SK-N-SH (cell line): ENCODE measurements at regions not wholly inside any gene's neighbourhood (a gene's known extent, or its start where the extent isn't known, plus 50 kb on each side); places are given as distances from the start of the nearest gene placed in this dataset.

Experiments
- CTCF ChIA-PET: fragments of 300-600, 350-600 bp; formaldehyde crosslinking; extraction: SDS; loops from one replicate; lab custom pipeline; 2021; lab: Yijun Ruan, JAX
- POLR2A ChIA-PET: fragments of 350-600 bp; sonication (Branson Sonifier 250); formaldehyde crosslinking; extraction: SDS; loops from one replicate; lab custom pipeline; 2020; ENCODE audit warnings: antibody characterized with exemption, inconsistent platforms; lab: Yijun Ruan, JAX
- DNase-seq: peaks from one replicate; pipeline ENCODE4 v3.0.0; 2012
- H2AFZ ChIP-seq: fragments of 200-600 bp; sonication (generic); 2 replicates; pipeline ENCODE4 v1.8.1; 2016; ENCODE audit warnings: antibody characterized with exemption, mild to moderate bottlenecking, low read depth
- H3F3A ChIP-seq: fragments of 200-600 bp; sonication (generic); replicated peaks from 2 replicates; pipeline ENCODE3; 2016; ENCODE audit warnings: antibody characterized with exemption, mild to moderate bottlenecking; ENCODE audit not compliant: insufficient read depth
- H3K27ac ChIP-seq, 2 experiments: fragments of 200-500 bp in 1 of 2; fragments of 200-600 bp in 1 of 2; sonication (Bioruptor generic) in 1 of 2; sonication (generic), shearing (Covaris generic) in 1 of 2; 2 replicates each; pipeline versions ENCODE4 v1.5.1 to v1.6.1; 2014 to 2016; ENCODE audit warnings: low read depth in 2 of 2, inconsistent platforms in 1 of 2, low read length in 1 of 2, mild to moderate bottlenecking in 1 of 2, mixed read lengths in 1 of 2
- H3K27me3 ChIP-seq: fragments of 200-600 bp; sonication (generic), shearing (Covaris generic); 2 replicates; pipeline ENCODE4 v1.6.1; 2016; ENCODE audit warnings: mixed run types; ENCODE audit not compliant: insufficient read depth
- H3K36me3 ChIP-seq, 2 experiments: fragments of 200-500 bp in 1 of 2; fragments of 200-600 bp in 1 of 2; sonication (Bioruptor generic) in 1 of 2; sonication (generic) in 1 of 2; replicated peaks in 1 of 2; 2 replicates each; pipeline versions ENCODE3 to v1.5.1; 2014 to 2016; ENCODE audit warnings: low read length in 1 of 2, mild to moderate bottlenecking in 1 of 2; ENCODE audit not compliant: insufficient read depth in 2 of 2, control insufficient read depth in 1 of 2
- H3K4me1 ChIP-seq, 2 experiments: fragments of 200-500 bp in 1 of 2; fragments of 200-600 bp in 1 of 2; sonication (Bioruptor generic) in 1 of 2; sonication (generic), shearing (Covaris generic) in 1 of 2; 2 replicates each; pipeline versions ENCODE4 v1.5.1 to v1.6.1; 2014 to 2016; ENCODE audit warnings: low read depth in 1 of 2, low read length in 1 of 2, mixed run types in 1 of 2; ENCODE audit not compliant: insufficient read depth in 2 of 2, control insufficient read depth in 1 of 2
- H3K4me2 ChIP-seq: fragments of 200-600 bp; sonication (generic), shearing (Covaris generic); 2 replicates; pipeline ENCODE4 v1.6.1; 2017; ENCODE audit warnings: mixed run types
- H3K4me3 ChIP-seq, 2 experiments: fragments of 200-500 bp in 1 of 2; fragments of 200-600 bp in 1 of 2; sonication (Bioruptor generic) in 1 of 2; sonication (generic), shearing (Covaris generic) in 1 of 2; 2 replicates each; pipeline versions ENCODE4 v1.5.1 to v1.8.1; 2014 to 2016; ENCODE audit warnings: low read depth in 2 of 2, inconsistent platforms in 1 of 2, low read length in 1 of 2, mild to moderate bottlenecking in 1 of 2, mixed read lengths in 1 of 2, moderate library complexity in 1 of 2
- H3K79me2 ChIP-seq: fragments of 200-600 bp; sonication (generic); 2 replicates; pipeline ENCODE4 v1.8.1; 2017; ENCODE audit warnings: mild to moderate bottlenecking; ENCODE audit not compliant: insufficient read depth
- H3K9ac ChIP-seq: fragments of 200-600 bp; sonication (generic); 2 replicates; pipeline ENCODE4 v1.6.1; 2017; ENCODE audit warnings: mixed run types
- H3K9me2 ChIP-seq: fragments of 200-600 bp; sonication (generic); 2 replicates; pipeline ENCODE4 v1.6.1; 2017; ENCODE audit warnings: mixed run types
- H3K9me3 ChIP-seq: fragments of 200-600 bp; sonication (generic); 2 replicates; pipeline ENCODE4 v1.6.1; 2017; ENCODE audit warnings: mixed run types, mild to moderate bottlenecking, moderate library complexity
- H4K20me1 ChIP-seq: fragments of 200-600 bp; sonication (generic); 2 replicates; pipeline ENCODE4 v1.6.1; 2017; ENCODE audit warnings: mild to moderate bottlenecking, mixed run types; ENCODE audit not compliant: insufficient read depth
- CHD2 ChIP-seq: fragments of 150-350 bp; IDR thresholded peaks from 2 replicates; pipeline ENCODE4 v1.6.1; 2018; ENCODE audit warnings: low read length; ENCODE audit not compliant: partially characterized antibody
- ELF1 ChIP-seq: IDR thresholded peaks from 2 replicates; pipeline ENCODE4 v1.4.0; 2012
- EP300 ChIP-seq, 2 experiments: IDR thresholded peaks; 2 replicates each; pipeline versions ENCODE4 v1.4.0 to v1.6.1; 2012; ENCODE audit warnings: borderline replicate concordance in 1 of 2, low read depth in 1 of 2, low read length in 1 of 2
- FOXM1 ChIP-seq: IDR thresholded peaks from 2 replicates; pipeline ENCODE4 v1.4.0; 2012; ENCODE audit warnings: low read depth, mild to moderate bottlenecking
- GABPA ChIP-seq: IDR thresholded peaks from 2 replicates; pipeline ENCODE4 v1.4.0; 2012; ENCODE audit warnings: low read depth, mild to moderate bottlenecking
- MEF2A ChIP-seq: IDR thresholded peaks from 2 replicates; pipeline ENCODE4 v1.4.0; 2012; ENCODE audit warnings: low read depth, borderline replicate concordance
- MXI1 ChIP-seq: IDR thresholded peaks from 2 replicates; pipeline ENCODE4 v1.6.1; 2012; ENCODE audit warnings: mild to moderate bottlenecking, low read depth, low read length, improper control_type of control experiment
- POLR2AphosphoS5 ChIP-seq: IDR thresholded peaks from 2 replicates; pipeline ENCODE4 v1.6.1; 2012; ENCODE audit warnings: low read depth, low read length
- SIN3A ChIP-seq: IDR thresholded peaks from 2 replicates; pipeline ENCODE4 v1.6.1; 2012; ENCODE audit warnings: low read depth, mild to moderate bottlenecking, low read length, moderate library complexity, borderline replicate concordance
- WGBS: methylation state at CpG from one replicate; pipeline ENCODE4 v1.1.6; 2017; ENCODE audit warnings: low lambda C conversion rate; 5-methylcytosine and 5-hydroxymethylcytosine counted together
- TF ChIP-seq, protein P1 (sequence below): fragments of 200-600 bp; sonication (generic); IDR thresholded peaks from 2 replicates; pipeline ENCODE4 v1.6.1; 2017; ENCODE audit warnings: antibody characterized with exemption, mild to moderate bottlenecking, moderate library complexity
- TF ChIP-seq, protein P2 (sequence below): IDR thresholded peaks from 2 replicates; pipeline ENCODE4 v1.4.0; 2012; ENCODE audit warnings: low read depth
- TF ChIP-seq, protein P3 (sequence below): IDR thresholded peaks from 2 replicates; pipeline ENCODE4 v1.4.0; 2012; ENCODE audit warnings: low read depth, borderline replicate concordance
- TF ChIP-seq, protein P4 (sequence below): fragments of 150-350 bp; IDR thresholded peaks from 2 replicates; pipeline ENCODE4 v1.6.1; 2017; ENCODE audit warnings: antibody characterized with exemption, low read length, low read depth, borderline replicate concordance

DNA sequence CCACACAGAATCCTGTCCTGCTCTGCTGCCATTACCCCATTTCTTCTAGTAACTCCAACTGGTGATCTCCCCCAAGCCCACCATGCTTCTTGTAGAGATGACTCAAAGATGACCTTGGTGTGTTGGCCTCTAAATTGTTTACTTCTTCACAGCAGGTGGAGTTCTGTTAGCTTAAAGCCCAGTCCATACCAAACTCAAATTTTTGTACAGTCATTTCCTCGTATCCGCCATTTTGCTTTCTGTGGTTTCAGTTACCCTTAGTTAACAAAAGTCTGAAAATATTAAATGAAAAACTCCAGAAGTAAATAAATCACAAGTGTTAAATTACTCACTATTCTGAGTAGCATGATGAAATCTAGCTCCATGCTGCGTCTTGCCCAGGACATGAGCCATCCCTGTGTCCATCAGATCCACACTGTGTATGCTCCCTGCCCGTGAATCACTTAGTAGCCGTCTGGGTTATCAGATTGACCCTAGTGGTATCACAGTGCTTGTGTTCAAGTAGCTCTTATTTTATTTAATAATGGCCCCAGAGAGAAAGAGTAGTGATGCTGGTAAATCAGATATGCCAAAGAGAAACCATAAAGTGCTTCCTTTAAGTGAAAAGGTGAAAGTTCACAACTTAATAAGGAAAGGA, 133.3 kb upstream of the NOL4 start (continued):
- TF ChIP-seq, protein P1, sequence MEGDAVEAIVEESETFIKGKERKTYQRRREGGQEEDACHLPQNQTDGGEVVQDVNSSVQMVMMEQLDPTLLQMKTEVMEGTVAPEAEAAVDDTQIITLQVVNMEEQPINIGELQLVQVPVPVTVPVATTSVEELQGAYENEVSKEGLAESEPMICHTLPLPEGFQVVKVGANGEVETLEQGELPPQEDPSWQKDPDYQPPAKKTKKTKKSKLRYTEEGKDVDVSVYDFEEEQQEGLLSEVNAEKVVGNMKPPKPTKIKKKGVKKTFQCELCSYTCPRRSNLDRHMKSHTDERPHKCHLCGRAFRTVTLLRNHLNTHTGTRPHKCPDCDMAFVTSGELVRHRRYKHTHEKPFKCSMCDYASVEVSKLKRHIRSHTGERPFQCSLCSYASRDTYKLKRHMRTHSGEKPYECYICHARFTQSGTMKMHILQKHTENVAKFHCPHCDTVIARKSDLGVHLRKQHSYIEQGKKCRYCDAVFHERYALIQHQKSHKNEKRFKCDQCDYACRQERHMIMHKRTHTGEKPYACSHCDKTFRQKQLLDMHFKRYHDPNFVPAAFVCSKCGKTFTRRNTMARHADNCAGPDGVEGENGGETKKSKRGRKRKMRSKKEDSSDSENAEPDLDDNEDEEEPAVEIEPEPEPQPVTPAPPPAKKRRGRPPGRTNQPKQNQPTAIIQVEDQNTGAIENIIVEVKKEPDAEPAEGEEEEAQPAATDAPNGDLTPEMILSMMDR, result no peak
- TF ChIP-seq ELF1 (no peak), FOXM1 (no peak)

DNA sequence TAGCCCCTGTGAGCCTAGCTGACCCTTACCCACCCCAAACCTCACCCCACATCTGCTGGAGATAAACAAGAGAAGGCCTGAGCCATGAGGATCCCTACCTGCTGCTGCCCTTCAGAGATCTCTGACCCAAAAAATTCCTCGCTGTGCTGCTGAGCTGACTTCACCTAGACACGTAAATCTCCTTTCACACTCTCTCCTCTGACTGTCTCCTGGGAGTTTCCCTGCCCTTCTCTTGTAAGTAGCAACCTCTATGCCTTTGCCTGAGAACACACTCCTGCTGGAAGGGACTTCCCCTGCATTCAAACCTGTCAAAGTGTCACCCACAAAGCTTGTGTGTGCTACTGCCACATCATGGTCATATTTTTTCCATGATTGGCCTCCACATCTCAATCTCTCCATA, 134.2 kb upstream of the NOL4 start:
- WGBS, result 60% methylated on average over 2 of the region's 2 CpGs
- ChIA-PET CTCF (interaction anchor here (1.0 to 1.4 kb wide), 2 partner anchors 302 to 429 kb away, joined by 3 to 4 read pairs; no protein-coding TSS in a partner anchor), POLR2A (no interaction called here)
- Histone ChIP-seq H3K27me3 (no peaks in the 10 kb centered on the region), H3F3A (no peaks in the 10 kb centered on the region), H3K4me2 (no peak overlapping the region), H3K9ac (no peak overlapping the region), H2AFZ (no peak overlapping the region), H3K27ac (no peak overlapping the region), H3K4me3 (no peak overlapping the region), H3K9me2 (no peaks in the 10 kb centered on the region), H3K4me1 (no peaks in the 10 kb centered on the region; a peak in 1 of 4 replicates), H3K79me2 (no peaks in the 10 kb centered on the region), H4K20me1 (no peaks in the 10 kb centered on the region), H3K9me3 (no peaks in the 10 kb centered on the region), H3K36me3 (no peaks in the 10 kb centered on the region)
- TF ChIP-seq, protein P2, sequence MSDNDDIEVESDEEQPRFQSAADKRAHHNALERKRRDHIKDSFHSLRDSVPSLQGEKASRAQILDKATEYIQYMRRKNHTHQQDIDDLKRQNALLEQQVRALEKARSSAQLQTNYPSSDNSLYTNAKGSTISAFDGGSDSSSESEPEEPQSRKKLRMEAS, result no peak
- TF ChIP-seq CHD2 (no peak), MEF2A (no peak), SIN3A (no peak), ELF1 (no peak), GABPA (no peak), POLR2AphosphoS5 (no peak), EP300 (IDR thresholded peaks at IDR 0.05; ENCODE audit: borderline replicate concordance in 1 of 2, low read depth in 1 of 2, low read length in 1 of 2) (no peak), MXI1 (no peak)
- TF ChIP-seq, protein P3, sequence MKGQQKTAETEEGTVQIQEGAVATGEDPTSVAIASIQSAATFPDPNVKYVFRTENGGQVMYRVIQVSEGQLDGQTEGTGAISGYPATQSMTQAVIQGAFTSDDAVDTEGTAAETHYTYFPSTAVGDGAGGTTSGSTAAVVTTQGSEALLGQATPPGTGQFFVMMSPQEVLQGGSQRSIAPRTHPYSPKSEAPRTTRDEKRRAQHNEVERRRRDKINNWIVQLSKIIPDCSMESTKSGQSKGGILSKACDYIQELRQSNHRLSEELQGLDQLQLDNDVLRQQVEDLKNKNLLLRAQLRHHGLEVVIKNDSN, result no peak
- TF ChIP-seq, protein P4, sequence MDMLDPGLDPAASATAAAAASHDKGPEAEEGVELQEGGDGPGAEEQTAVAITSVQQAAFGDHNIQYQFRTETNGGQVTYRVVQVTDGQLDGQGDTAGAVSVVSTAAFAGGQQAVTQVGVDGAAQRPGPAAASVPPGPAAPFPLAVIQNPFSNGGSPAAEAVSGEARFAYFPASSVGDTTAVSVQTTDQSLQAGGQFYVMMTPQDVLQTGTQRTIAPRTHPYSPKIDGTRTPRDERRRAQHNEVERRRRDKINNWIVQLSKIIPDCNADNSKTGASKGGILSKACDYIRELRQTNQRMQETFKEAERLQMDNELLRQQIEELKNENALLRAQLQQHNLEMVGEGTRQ, result no peak
- TF ChIP-seq, protein P1, result no peak
- no peak for DNase-seq
